Bone marrow (tissue), 2 donors: ENCODE measurements at regions not wholly inside any gene's neighbourhood (a gene's known extent, or its start where the extent isn't known, plus 50 kb on each side); places are given as distances from the start of the nearest gene placed in this dataset.

Experiments
- DNase-seq, 2 donors: peaks; one replicate each; lab custom pipeline; 2025; lab: John Stamatoyannopoulos, UW

GRCh38 chr12:124411953-124412645, 117.2 kb downstream of the RFLNA start:
- no peak for DNase-seq

DNA sequence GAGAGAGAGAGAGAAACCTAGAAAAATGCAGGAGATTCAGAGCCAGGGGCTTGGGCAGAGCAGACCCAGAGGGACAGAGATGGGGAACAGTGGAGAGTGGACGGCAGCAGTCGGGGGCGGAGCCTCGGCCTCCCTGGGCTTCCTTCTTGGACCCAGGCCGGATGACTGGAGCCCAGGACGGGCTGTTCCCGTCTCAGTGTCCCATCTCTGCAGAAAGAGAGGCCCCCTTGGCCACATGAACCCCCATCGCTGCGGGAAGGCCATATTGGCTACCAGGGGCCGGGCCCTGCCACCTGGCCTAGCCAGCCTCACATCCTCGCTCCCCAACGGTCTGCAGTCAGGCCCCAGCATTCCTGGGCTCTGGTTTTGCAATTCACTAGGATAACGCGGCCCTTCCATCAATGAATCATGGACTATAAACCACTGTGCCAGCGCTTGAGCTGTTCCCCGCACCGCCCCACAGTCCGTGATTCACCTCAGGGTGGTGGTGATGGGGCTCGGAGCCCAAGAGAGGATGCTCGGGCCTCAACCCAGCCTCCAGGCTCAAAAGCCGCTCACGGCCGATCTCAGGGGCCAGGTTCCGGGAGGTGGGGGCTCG, 116.5 kb downstream of the RFLNA start:
- DNase-seq: no peak

- no peak for DNase-seq
Measured at GRCh38 chr12:124410354-124411175, 115.7 kb downstream of the RFLNA start.

GRCh38 chr12:124408822-124409517, 114.1 kb downstream of the RFLNA start:
- no peak for DNase-seq

- no peak for DNase-seq
Measured at GRCh38 chr12:124407074-124407473, 112.2 kb downstream of the RFLNA start.

DNA sequence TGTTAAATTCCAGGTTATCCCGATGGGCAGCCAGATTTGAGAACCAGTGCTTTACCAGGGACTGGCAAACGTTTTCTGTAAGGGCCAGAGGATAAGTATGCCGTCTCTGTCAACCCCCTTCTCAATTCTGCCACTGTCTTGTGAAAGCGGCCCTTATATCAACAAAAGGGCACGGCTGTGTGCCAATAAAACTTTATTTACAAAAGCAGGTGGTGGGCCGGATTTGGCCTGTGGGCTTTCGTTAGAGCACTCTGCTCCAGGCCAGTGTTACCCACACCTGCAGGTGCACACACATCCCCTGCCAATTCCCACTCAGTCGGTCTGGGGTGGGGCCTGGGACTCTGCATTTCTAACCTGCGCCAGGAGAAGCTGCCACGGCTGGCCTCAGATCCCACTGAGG, 111.2 kb downstream of the RFLNA start:
- DNase-seq: no peak

DNA sequence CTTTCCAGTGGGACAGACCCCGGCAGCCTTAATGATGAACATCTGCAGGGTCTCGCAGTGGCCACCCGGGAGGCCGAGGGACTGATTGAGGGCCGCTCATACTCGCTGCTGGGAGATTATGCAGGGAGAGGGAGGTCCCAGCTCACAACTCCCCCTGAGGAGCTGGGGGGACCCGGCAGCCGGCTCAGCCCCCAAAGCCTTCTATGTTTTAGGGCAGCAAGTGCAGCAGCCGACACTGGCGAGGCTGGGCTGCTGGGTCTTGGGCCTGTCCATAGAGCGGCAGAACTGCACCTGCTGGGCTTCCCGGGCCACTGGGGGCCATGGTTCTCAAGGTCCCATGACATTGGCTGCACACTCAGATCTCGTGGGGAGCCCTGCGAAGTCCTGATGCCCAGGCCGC, 110.7 kb downstream of the RFLNA start:
- no peak for DNase-seq

GRCh38 chr12:124405151-124405550, 110.3 kb downstream of the RFLNA start:
- no peak for DNase-seq

GRCh38 chr12:124404162-124404784, 109.4 kb downstream of the RFLNA start:
- no peak for DNase-seq

DNA sequence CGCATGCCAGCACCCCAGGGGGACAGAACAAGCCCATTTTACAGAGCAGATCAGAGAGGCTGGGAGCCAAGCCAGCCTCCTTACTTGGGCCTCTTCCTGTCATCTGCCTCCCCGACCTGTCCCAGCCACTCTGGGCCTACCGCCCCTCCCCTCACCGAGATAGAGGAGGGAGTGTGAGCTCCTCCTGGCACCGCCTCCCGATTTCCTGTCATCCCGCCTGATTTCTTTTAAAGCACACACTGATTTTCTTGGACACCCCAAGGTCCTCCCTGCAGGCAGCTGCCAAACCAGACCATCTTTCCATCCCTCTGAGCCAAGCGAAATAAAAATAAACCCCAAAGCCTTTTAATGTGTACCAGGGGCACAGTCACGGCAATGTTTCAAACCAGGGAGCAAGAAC, 108.4 kb downstream of the RFLNA start:
- DNase-seq: no peak

DNA sequence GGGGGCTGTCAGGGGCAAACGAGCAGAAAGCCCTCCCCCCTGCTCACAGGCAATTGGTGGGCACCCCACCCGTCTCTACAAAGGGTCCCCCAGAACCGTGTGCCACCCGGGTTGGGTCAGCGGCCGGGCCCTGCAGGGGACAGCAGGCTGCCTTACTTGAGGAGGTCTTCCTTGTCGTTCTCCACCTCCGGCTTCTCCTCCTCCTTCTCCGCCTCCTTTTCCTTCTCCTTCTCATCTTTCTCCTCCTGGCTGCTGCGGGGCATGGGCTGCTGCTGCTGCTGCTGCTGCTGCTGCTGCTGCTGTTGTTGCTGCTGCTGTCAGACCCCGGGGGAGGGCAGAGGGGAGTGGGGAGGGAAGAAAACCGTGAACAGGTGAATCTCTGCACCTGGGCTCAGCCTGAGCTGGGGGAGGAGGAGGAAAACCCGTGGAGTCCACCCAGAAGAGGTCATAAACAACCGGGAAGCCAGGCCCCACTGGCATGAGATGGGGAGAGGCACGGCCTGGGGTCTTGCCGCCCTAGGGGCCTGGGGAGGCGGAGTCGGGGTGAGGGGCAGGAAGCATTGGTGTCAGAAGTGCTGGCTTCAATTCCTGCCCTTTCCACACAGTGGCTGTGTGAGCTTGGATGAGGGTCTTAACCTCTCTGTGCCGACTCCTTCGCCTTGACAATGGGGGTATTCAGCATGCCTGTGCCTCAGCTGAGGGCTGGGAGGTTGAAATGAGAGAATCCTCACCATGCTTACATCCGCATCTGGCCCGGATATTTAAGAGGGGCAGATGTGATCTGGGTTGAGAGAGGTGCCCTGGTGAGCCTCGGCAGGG, 107.6 kb downstream of the RFLNA start:
- DNase-seq: no peak

GRCh38 chr12:124401704-124402221, 106.9 kb downstream of the RFLNA start:
- DNase-seq: no peak

DNA sequence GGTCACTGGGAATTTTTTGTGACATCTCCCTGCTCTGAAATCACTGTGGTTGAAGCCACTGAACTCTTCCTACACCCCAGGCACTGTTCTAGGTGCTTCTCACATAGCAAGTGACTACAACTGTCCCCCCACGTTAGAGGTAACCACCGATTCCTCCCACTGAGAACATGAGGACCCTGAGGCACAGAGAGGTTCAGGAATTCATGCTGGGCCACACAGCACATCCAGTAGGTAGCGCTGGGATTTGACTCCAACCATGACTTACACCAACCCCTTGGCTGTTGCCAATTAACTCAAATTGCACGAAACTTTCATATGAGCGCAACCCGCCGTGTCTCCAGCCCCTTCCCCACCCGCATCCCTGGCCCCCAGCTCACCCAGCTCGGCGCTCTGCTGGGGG, 105.2 kb downstream of the RFLNA start:
- no peak for DNase-seq

DNA sequence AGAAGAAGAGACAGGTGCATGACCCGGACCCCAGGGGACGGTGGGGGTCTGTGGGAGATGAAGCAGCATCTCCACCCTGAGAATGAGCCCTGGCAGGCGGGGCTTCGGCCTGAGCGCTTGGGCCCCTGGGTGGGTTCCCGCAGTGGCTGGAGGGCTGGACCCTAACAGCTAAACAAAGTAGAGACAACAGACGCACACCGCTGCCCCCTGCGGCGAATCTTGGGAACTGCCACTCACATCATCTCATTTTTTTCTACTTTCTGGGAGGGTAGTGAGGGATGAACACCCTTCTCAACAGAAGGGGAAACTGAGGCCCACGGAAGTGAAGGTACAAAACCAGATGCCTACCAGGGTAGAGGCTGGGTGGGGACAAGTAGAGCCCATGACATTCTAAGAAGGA, 104.7 kb downstream of the RFLNA start:
- DNase-seq: peak in 1 of 2 donors; percentile 3

- no peak for DNase-seq
Measured at GRCh38 chr12:124398578-124399227, 103.8 kb downstream of the RFLNA start.

DNA sequence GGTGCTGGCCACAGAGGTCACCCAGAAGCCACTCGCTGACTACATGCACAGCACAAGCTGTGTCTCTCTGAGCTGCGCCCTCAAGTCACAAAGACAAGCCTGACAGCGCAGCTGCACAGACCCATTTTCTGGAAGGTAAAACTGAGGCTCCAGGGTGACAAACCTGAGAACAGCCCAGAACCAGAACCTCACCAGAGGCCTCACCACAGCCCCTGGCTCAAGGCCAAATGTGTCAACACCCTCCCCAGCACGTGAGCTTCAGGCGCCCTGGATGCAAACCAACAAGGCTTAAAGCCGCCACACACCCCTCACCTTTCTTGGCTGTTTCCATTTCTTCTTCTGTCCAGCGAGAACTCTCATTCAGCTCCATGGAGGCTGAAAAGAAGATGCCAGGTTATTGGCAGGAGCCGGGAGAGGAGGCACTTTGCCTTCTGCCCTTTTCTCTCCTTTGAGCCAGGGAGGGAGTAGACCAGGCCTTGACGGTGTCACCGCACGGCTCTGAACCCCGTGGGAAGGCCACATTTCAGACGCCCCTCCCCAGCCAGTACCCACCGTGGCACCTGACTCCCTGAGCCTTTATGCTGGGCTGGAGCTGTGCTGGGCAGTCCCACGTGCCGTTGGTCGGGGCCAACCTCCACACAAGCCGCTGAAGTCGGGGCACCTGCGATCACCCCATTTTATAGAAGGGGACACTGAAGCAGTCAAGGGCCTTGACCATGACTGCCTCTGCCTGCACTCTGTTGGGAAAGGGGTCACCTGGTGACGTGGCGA, 103.1 kb downstream of the RFLNA start:
- no peak for DNase-seq

GRCh38 chr12:124397399-124397679, 102.4 kb downstream of the RFLNA start:
- DNase-seq: no peak

DNA sequence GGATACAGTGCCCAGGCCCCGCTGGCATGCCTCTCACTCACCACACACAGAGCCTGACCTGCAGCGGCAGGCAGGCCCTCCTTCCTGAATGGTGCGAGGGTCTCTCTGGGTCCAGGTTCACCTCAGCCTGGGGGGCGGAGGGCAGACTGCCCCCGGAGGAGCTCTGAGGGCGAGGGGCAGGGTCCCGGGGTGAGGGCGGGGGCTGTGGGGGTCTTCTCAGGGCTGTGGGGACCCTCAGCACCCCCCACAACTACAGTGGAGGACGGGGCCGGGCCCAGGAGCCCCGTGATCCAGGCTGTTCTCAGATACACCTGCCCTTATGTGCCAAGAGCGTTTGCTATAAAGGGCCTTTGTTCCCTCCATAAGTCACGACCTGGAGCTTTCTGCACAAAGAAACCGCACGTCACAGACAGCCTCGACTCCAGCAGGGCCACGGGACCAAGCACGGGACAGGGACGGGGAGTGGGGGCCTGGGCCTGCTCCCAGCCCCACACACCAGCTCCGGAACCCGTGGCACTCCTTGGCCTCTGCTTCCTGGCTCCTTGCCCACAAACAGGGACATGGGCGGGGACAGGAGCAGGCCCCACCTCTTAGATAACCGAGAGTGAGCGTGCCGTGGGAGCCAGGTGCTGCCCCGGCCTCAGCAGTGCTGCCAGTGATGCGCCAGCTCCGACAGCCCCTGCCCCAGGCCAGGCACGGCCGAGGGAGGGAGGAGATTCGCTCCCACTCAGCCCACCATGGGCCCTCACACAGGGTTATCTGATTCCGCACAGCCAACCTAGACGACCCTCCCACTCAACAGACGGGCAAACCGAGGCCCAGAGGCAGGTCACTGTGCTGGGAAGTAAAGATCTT, 101.9 kb downstream of the RFLNA start:
- DNase-seq: no peak

GRCh38 chr12:124395986-124396385, 101.1 kb downstream of the RFLNA start:
- no peak for DNase-seq
